ENCODE measurements at regions not wholly inside any gene's neighbourhood (a gene's known extent, or its start where the extent isn't known, plus 50 kb on each side); places are given as distances from the start of the nearest gene placed in this dataset.

DNA sequence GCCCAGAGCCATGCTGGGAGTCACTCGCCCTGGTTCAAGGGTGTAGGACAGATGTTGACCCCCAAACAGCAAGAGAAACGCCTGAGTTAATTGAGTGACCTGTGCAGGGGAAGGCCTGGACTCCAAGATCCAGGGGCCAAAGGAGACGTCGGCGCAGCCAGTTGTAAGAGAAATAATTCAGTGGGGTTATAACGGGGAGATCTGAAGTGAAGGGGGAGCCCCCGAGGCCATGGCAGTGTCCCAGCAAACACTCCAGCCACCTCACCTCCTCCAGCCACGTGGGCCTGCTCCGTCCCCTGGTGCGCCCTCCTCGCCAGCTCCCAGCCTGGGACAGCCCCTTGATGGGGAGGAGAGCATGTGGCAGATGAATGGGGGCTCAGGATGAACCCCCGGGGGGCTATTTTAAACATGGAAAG, 130.7 kb upstream of the GPC1 start:
- no peak for TF ChIP-seq POLR2A (IDR thresholded peaks at IDR 0.05)
- TF ChIP-seq, protein P1, sequence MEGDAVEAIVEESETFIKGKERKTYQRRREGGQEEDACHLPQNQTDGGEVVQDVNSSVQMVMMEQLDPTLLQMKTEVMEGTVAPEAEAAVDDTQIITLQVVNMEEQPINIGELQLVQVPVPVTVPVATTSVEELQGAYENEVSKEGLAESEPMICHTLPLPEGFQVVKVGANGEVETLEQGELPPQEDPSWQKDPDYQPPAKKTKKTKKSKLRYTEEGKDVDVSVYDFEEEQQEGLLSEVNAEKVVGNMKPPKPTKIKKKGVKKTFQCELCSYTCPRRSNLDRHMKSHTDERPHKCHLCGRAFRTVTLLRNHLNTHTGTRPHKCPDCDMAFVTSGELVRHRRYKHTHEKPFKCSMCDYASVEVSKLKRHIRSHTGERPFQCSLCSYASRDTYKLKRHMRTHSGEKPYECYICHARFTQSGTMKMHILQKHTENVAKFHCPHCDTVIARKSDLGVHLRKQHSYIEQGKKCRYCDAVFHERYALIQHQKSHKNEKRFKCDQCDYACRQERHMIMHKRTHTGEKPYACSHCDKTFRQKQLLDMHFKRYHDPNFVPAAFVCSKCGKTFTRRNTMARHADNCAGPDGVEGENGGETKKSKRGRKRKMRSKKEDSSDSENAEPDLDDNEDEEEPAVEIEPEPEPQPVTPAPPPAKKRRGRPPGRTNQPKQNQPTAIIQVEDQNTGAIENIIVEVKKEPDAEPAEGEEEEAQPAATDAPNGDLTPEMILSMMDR (IDR thresholded peaks at IDR 0.05), result no peak
